Right ventricle myocardium inferior (tissue), 1 donor: ENCODE measurements at regions not wholly inside any gene's neighbourhood (a gene's known extent, or its start where the extent isn't known, plus 50 kb on each side); places are given as distances from the start of the nearest gene placed in this dataset.

Source experiments
- ATAC-seq: fragments of 200-7000 bp; cut with Tn5 transposase; one replicate; pipeline ENCODE4 v1.9.1; 2020; ENCODE audit warnings: mild to moderate bottlenecking, moderate library complexity
- DNase-seq: peaks from one replicate; pipeline ENCODE4 v3.0.0; 2021; ENCODE audit errors: missing footprints
- intact Hi-C: fragments of 100-400 bp; cut with DNase I; formaldehyde crosslinking; loops from one replicate; pipeline ENCODE4 v1.11.0; 2022
- donor health status: DM: no; HTN: yes; CAD: no; lungs with severe emphysema.

DNA sequence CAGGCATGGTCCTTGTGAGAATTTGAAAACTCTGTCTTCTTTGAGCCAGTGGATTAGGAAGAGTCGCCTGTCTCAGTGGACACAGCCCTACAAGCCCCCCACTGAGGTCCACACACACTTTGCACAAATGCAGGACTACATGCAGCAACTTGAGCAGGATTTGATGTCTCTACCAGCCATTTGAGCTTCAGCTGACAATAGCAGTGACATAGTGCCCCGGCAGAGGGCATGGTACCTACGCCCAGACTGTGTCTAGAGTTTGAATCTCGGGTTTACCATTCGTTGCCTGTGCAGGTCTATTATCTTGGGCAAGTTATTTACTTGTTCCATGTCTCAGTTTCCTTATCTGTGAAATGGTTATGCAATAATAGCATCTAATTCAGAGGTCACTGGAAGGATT, 580.1 kb downstream of the TFAP2B start:
- intact Hi-C loops: no loop called here
- ATAC-seq: no peak
- no peak for DNase-seq

DNA sequence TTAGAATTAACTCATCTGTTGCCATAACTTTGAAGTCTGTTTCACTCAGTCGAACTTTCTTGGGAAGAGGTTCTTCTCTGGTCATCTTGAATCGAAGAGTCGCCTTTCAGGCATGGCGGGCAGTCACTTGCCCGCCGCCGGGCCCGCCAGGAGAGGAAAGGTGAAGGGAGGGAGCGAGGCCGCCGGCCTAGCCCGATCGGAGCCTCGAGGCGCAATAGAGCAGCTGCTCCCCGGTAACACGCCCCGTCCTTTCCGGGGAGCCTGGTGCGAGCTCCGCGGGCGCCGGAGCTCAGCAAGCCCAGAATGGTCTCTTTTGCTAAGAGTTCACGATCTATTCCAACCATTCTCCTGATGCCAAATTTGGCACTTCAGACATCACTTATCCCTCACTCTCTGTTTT, 591.8 kb downstream of the TFAP2B start:
- no peak for ATAC-seq
- intact Hi-C loops: no loop called here
- DNase-seq: no peak

DNA sequence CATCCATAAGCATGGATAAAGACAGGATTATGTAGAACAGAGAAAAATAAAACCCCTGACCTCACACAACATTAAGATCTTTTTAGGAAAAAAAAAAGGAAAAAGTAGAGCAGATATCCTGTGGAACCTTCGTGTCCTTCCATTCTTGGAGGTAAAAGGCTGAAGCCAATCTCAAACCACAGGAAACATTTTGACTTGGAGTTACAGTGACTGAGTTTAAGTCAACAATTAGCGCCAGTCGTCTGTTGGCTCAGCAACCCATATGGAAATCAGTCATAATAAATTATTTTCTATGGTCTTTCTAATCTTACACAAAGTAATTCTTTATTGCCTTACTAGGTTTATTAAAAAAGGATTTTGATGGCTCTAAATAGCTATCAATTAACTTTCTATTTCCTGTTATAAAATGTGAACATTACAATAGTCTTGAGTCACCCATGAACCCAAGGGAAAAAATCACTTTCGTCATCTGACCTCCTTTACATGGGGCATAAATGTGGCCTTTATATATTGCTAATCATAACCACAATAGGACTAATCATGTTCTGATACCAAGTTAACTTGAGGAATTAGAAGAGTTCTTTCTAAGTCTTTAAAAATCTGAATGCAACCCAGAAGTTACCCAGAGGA, 592.9 kb downstream of the TFAP2B start:
- DNase-seq (no peak), ATAC-seq (no peak)
- intact Hi-C loops: no loop called here

DNA sequence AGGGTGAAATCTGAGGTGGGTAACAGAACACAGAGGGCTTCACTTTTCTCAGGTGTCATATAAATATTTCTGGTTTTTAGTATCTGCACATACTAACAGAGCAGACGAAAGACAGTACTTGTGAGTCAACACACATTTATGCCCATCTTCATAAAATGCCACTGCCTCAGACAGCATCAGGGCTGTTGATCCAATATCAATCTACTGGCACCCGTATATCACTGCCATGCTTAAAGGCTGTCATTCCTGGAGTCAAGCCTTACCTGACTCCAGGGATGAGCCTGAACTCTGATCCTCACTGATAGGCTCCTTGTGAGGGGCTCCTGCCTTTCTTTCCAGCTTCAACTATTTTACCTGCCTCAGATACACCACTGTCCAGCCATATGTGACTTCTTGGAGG, 595.7 kb downstream of the TFAP2B start:
- DNase-seq (no peak), ATAC-seq (no peak)
- intact Hi-C loops: no loop called here

DNA sequence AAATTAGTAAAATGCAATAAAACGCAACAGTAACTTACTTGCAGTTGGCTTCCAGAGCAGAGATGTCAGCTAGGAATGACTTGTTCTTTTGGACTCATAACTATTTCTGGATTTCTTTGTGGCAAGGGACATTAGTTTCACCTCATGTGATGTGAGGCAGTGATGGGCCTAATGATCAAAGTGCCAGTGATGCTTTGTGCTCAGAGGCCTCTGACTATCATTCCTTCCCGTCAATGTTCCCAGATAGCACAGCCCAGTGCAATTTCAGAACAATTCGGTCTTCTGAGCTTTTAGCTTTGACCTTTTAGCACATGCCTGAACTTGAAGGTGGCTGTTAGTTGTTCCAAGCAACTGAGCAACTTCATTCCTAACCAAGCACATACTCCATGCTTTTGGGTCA, 596.8 kb downstream of the TFAP2B start:
- intact Hi-C loops: no loop called here
- ATAC-seq: no peak
- DNase-seq: no peak

DNA sequence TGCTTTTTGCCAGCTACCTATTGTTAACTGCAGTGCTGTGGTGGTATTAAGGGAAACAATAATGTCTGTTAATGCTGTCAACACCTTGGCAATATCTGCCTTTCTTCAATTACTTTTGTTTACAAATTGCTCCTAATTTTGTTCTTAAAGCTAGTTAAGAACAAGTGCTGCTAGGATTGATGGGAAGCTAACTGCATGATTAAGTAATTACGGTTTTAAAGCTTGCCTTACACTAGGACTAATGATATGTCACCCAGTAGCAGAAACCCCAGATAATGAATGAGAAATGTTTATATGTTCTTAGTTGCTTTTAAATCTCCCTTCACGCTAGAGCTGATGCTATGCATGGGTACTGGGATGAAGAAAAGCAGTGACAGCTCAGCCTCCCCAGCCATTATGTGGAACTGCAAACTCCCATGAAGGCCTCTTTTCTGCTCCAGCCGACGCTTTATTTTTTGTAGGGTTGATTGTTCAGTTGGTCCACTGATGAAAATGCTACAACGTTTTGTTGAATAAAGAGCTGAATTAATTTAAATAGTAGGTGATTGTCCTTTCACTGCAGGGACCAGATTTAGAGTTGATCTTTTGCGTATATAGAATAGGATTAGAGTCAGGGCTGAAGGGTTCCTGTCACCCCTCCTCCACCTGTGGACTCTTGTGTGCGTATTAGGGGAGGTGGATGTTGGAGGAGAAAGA, 610.5 kb downstream of the TFAP2B start:
- intact Hi-C loops: no loop called here

DNA sequence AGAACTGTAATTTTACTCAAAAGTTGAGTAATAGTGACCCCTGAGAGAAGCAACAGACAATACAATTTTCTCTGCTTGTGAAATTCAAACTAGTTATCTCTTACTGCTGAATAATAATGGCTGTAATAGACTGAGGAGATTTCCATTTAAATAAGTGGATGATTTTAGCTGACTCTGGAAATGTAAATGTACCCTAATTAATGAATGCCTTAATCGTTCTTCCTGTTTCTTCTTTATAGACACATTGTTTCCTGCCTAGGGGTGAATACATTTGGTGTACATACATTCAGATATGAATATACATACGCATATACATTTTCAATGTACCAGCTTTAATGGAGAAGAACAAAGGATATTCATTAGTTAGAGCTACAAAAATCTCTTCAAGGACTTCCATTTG, 611.9 kb downstream of the TFAP2B start:
- ATAC-seq: no peak
- intact Hi-C loops: no loop called here

More for the DNA sequence above, 610.5 kb downstream of the TFAP2B start:
- no peak for ATAC-seq
- DNase-seq: no peak

DNA sequence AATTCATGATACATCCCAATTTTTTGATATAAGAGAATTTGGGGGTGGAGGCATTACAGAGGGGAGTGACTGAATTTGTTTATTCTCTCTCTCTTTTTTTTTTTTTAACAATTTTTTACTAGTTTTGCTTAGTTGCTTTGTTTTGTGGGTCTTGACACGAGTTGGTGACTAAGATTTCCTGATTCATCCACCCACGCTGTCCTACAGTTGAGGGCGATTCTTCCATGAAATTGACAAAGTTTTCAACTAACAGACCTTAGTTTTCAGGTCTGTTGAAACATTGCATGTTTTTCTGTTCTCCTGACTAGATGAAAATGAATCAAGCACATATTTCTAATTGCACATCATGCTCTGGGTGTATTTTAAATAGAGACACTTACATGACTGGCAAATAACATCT, 613.8 kb downstream of the TFAP2B start:
- ATAC-seq: no peak
- intact Hi-C loops: no loop called here

More for the DNA sequence above, 611.9 kb downstream of the TFAP2B start:
- no peak for DNase-seq

DNA sequence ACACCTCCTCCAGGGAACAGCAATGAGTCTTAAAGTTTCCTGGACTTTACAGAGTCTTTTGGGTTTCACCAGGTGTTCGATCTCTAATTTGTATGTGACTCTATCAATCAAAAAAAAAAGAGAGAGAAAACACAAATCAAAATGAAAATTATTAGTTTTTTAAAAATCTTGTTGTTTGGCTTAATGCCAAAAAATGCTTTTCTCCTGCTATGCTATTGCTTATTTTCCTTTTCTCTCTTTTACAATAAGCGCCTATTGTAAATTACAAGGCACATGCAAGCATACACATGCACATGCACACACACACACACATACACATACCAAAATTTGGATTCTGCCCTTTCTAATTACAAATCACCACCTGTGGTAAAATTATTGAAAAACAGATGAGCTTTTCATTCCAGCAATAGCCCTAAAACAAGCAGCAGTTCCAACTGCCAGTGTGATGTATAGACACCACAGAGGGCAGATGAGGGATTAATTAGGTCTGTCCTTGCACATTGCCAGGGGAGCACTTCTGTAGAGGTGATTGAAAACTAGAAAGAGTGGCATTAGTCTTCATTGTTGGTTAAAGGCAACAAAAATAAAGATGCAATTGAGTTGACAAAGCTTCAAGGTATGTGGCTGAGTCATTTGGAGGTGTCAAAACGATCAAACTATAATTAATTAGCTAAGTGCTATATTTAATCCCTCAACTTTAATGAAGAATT, 631.7 kb downstream of the TFAP2B start:
- no peak for DNase-seq
- ATAC-seq: no peak
- intact Hi-C loops: no loop called here

More for the DNA sequence above, 613.8 kb downstream of the TFAP2B start:
- no peak for DNase-seq

DNA sequence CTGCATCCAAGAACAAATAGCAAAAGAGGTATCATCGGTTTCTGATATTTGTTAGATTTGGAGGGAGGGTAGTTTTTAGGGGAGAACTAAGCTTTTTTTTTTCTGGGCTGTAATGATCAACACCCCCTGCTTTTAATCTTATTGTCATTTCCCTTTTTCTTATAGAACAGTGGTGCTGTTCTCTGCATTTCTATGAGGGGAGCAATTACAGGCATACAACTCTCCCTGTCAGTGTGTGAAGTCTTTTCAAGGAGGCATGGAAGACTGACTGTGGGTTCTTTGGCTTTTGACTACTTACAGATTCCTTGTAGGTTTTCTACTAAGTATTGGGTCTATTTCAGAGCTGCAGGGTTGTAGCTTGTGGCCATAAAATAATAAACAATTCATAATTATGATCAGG, 632.3 kb downstream of the TFAP2B start:
- intact Hi-C loops: no loop called here
- DNase-seq: no peak
- ATAC-seq: no peak

DNA sequence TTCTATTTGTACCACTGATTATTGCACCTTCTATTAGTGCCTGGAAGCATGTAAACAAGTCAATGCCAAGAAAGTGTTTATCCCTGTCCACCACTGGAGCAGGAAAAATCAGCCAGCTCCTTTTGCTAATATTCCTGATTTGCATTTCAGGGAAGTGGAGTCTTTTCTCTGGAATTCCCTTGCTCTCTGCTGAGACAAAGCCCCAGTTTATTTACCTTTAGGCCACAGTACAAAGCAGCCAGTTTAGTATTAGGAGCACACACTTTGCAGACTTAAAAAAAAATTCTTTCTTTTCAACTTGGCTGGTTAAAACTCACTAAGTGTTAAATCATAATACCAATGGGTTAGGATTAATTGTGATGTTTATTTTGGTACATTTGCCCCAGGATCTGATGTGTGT, 631.1 kb downstream of the PKHD1 start:
- DNase-seq (no peak), ATAC-seq (no peak)
- intact Hi-C loops: no loop called here

DNA sequence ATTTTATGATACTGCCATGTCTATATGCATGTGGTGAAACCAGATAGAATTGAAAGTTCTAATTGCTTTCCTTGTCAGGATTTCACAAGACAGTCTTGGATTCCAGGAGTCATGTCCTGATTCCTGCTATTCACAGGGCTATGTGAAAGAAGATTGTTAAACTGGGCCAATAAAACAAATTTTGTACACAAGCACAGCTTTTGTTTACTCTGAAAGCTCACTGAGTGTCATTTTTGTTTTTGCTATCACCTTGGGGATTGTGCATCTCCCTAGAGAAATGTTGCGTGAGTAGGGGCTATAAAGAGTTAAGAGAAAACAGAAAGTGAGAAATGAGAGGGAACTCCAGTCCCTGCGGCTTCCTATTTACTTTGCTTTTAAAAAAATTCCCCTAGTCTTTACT, 627.5 kb downstream of the PKHD1 start:
- DNase-seq (no peak), ATAC-seq (no peak)
- intact Hi-C loops: no loop called here

DNA sequence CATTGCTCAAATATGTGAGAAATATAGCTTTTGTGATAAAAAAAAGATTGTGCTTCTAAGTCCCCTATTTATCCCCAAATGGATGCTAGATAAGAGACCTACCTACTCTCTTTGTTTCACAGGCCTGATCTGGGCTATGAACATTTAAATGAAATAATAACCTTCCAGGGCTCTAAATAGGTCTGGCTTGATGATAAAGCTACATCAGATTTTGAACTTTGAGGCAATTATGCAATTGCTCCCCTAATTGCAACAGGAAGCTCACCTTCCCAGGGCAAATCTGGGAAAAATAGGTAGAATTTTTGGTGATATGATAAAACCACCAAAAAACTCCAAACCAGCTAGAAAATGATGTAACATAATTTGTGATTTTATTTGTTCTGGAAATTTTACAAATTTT, 624.5 kb downstream of the PKHD1 start:
- no peak for DNase-seq
- ATAC-seq: no peak
- intact Hi-C loops: no loop called here

DNA sequence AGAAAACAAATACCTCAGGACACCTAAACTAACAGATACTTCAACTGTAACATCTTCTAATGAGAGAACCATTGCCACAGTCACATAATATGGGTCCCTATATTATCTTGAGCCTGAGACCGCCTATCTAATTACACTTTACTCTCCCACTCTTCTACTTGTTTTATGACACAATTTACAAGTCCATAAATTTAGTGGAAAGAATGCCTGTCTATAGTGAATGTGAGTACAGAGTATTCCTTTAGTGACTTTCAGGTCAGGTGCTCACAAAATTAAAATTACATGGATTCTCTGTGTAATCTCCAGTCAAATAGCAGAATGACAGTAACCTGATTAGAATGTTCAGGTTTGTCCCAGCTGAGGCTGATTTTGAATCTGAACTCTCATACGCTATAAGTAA, 624.1 kb downstream of the PKHD1 start:
- intact Hi-C loops: no loop called here
- DNase-seq (no peak), ATAC-seq (no peak)

DNA sequence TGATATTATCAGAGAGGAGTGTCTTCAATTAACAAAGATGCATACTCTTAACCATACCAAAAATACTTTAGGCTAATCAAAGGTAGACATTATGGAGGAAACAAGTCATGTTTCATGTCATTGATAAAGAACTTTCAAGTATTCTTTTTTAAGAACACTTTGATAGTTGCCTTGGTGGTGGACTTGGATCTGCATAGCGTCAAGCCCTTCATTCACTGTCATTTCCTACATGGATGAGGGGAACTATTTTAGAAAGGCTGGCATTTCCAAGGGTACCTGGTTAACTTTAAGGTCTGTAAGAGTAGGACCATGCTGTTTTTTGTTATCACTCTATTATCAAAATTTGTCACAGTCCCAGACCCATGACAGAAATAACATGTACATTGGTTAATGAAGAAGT, 622.5 kb downstream of the PKHD1 start:
- ATAC-seq (no peak), DNase-seq (no peak)
- intact Hi-C loops: no loop called here

DNA sequence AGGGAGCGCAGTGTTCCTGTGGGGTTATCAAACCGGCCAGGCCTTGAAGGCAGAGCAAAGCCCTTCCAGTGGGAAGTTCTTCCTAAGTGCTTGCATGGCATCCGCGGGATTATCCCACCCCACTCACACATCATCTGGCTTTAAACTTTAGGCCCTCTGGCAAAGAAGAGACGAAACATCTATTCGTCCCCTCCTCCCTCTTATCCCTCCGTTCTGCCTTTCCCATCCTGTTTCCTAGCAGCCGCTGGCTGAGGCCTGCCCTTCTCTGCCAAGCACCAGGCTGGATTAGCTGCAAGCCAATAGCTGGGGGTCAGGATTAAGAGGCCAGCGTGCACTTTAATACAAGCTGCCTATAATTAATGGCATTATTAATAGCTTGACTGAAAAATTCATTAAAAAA, 621.0 kb downstream of the PKHD1 start:
- intact Hi-C loops: no loop called here
- no peak for DNase-seq

DNA sequence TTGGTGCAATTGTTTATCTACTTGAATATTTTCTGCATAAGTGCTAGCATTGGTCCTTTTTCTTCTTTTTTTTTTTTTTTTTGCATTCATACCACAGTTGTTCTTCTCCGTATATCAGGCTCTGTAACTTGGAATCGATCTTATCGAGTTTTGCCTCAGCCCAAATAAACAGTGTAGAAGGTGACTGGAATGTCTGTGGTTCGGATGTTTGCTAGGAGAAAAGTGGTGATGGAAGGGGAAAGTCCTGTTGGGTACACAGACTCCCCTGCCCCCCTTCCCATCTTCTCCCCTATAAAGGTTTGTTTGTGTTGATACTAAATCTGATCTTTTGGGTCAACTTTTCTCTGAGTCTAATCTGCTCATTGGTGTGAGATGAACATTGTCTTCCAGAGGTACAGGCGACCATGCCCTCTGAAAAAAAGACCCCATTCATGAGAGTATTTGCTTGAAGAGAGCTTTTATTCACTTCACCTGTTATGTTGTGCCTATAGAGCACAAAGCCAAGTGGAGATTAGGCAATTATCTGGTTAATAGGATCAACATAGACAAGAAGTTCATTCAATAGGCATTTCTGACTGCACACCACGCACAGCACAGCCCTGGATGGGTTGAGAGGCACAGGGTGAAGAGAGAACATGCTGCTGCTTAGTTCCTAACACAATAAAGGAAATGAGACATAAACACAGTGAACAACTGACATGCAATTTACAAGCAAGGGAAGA, 620.0 kb downstream of the PKHD1 start:
- intact Hi-C loops: no loop called here
- DNase-seq: no peak
- ATAC-seq: no peak

More for the DNA sequence above, 621.0 kb downstream of the PKHD1 start:
- ATAC-seq: no peak

DNA sequence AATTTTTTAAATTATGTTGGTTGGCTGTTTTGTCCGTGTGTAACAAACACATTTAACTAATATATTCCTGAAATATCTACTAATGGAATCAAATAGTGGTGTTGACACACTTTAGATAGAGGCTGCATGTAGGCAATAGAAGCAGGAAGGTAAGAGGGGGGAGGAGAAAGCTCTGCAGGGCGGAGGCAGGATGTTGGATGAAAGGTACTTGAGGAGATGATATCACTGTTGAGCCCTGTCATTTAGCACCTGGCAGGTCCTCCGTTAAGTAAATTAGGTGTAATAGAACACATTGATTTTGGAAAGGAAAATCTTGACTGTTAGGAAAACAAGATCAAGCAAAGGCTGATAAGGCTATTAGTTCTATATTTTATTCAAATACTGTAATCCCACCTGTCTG, 618.7 kb downstream of the PKHD1 start:
- ATAC-seq (no peak), DNase-seq (no peak)
- intact Hi-C loops: no loop called here

DNA sequence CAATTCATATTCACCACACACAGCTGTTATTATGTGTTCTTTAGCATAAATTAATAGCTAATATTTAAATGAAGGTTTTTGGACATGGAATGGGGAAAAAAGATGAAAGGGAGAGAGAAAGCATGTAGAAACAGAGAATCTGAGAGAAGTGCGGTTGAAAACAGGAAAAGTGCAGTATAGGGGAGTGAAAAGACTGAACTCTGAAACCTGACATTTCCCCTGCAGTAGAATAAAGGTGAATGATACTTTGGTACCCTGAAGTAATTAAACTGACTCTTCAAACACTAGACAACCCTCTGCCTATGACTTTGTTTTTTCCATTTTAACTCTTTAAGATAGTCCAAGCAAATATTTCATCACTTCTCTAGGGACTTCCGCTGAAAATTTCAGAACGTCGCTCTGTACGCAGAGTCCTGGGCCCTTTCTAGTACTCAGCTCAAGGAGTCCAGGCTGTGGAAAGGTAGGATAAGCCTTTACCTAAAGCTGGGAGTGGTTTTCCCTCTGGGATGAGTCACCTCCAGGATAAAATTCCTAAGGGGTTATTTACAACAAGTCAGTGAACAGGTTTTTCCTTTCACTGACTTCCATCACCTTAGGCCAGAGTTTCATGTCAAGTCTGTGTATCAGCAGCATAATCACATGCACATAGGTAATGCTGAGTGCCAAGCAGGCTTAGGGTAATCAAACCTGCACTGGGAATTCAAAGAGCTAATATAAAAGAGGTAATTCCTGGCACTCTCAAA, 614.5 kb downstream of the PKHD1 start:
- no peak for ATAC-seq
- intact Hi-C loops: no loop called here
- DNase-seq: no peak
